Muscle of arm (tissue), 1 donor: ENCODE measurements at regions not wholly inside any gene's neighbourhood (a gene's known extent, or its start where the extent isn't known, plus 50 kb on each side); places are given as distances from the start of the nearest gene placed in this dataset.
"Not testable (repeated sequence)": the region's sequence is repeated elsewhere in the genome, so short reads cannot be mapped to it uniquely, and the experiment has no call there.

Experiments used
- DNase-seq: peaks from one replicate; pipeline ENCODE4 v3.0.0-alpha.2; 2013

- DNase-seq = no peak
Measured at GRCh38 chr18:26650310-26651268, 102.2 kb upstream of the KCTD1 start.

- DNase-seq = no peak
Measured at GRCh38 chr18:26649193-26649543, 100.8 kb upstream of the KCTD1 start.

DNA sequence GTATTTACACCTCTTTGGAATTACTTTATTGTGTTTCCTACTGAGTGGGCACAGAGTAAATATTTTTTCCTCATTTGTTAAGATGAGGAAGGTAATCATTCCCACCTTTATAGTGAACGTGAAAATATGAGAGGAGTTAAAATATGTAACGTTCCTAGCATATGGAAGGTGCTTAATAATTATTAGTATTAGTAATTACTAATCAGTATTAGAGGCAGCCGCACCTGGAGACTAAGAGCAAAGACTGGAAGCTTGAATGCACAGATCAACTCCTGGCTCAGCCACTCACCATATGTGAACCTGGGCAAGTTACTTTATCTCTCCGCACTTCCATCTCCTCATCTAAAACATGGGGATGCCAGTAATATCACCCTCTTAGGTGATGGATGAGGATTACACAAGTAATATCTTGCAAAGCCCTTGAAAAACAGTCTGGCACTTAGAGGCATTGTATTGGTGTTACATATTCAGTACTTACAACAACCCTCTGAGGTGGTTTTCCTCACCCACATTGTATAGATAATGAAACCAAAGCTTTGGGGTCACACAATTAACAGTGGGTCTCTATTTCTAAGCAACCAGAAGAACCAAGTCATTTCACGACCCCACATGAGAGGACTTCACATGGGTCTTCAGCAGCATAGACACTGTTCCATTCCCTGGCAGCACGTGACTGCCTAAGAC lies 100.3 kb upstream of the KCTD1 start:
- DNase-seq = no peak

- DNase-seq = no peak
Measured at GRCh38 chr18:26646901-26647300, 98.5 kb upstream of the KCTD1 start.

DNA sequence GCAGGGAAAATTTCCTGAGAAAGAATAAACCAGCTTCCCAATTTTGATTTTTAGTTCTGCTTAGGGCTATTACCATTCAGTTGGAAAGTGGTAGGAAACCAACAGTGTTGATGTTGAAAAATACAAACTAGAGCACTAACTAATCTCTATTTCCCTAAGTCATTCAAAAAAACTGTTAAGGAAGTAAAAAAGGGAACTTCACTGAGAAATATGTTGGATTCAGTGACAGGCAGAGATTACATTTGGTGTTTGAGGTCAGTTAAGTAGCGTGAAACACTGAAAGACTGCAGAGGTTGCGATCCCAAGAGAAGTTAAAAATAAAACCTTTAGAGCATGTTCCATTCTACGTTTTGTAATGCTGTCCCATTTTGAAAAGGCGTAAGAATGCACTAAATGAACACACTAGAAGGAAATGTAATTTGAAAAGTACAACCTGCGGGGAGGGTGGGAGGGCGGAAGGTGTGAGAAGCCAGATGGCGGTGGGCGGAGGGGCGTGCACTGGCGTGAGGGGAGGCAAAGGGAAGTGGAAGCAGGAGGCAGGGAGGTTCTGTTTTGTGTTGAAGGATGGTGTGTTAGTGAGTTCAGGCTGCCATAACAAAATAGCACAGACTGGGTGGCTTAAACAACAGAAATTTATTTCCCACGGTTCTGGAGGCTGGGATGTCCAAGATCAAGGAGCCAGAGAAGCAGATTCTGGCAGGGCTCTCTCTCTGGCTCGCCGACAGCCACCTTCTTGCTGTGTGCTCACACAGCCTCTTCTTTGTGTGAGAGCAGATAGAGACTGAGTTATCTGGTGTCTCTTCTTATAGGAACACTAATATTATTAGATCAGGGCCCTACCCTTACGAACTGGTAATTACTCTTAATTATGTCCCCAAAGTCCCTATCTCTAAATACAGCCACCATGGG lies 94.3 kb upstream of the KCTD1 start:
- DNase-seq = no peak

DNA sequence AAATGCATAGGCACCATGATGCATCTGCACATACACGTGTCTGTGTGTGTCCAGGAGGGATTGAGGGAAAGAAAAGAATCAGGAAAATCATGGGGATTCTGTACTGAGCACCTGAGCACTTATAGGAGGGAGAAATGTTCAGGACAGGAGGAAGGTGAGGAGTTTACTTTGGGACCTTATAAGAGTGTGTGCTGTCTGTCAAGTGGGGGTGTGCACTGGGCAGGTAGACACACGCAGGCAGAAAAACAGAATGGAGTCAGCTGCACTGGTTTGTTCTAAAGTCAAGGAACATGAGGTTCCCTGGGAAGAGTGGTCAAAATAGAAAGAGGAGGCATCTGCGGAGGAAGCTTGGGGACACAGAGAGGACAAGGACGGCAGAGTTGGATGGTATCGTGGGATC lies 92.2 kb upstream of the KCTD1 start:
- DNase-seq = no peak

DNA sequence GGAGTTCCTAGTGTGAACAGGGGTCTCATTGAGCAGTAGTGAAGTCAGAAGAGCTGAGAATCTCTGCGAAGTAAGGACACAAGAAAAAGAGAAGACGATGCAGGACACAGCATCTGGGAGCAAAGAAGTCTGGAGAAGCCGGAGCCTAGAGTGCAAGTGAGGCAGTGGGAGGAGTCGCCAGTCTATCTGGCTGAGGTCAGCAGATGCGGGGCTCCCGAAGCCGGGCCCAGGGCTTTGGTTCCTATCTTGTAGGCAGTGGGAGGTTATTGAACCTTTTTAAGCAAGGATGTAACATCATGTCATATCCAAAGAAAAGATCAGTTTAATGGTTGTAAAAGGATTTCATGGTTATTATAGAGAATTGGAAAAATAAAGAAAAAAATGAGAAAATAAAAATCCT lies 90.8 kb upstream of the KCTD1 start:
- DNase-seq = no peak

DNA sequence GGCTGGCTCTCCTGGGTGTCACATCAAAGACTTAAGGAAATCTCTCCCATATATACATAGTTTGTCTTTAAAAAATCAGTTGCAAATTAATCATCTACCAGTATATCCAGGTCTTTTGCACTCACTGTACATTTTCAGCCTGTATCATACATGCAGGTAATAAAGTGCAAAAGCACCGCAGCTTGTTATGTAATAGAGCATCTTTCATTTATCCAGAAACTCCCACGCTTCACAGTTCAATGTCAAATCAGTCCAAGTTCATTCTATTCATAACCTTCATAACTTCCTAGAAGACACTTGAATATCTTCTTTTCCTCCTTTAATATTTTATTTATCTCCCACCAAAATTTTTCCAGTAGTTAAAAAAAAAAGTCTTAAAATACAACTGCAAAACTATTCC lies 89.6 kb upstream of the KCTD1 start:
- DNase-seq = no peak

- DNase-seq = no peak
Measured at GRCh38 chr18:26637324-26637723, 89.0 kb upstream of the KCTD1 start.

- DNase-seq = no peak
Measured at GRCh38 chr18:26635466-26635865, 87.1 kb upstream of the KCTD1 start.

DNA sequence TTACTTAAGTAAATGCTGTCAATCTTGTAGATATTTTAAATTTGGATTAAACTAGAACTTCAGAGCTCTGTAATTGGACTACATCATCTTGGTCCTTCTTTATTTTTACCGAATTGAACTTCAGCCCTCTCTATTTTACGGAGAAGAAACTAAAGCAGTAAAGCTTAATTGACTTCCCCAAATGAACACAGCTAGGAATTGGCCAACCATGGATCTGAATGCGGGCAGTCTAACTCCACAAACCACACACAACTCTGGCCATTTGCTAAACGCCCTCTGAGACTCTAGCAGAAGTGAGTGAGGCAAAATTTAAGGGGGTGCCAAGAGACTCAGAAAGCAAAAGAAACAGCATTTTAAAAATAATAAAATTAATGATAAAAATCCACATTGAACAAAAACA lies 86.3 kb upstream of the KCTD1 start:
- DNase-seq = no peak

- no peak for DNase-seq
Measured at GRCh38 chr18:26631135-26631534, 82.8 kb upstream of the KCTD1 start.

GRCh38 chr18:26630596-26630995 lies 82.2 kb upstream of the KCTD1 start:
- DNase-seq = no peak

DNA sequence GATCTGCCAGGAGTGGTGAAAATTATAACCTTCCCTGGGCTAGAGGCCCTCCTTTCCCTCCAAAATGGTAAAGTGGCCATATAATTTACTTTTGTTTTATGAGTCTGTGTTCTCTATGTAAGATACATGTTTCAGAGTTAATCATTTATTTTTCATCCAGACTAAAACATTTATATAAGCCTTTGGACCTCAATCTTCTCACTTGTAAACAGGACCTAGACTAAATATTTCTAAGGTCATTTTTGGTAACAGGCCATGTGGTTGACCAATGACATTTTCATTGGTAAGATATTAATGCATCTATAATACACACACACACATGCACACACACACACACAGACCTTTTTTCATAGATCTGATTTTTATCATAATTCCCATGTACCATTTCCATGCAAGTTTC lies 79.7 kb upstream of the KCTD1 start:
- DNase-seq = no peak

GRCh38 chr18:26624443-26624842 lies 76.1 kb upstream of the KCTD1 start:
- no peak for DNase-seq

- DNase-seq = not testable (repeated sequence)
Measured at GRCh38 chr18:26623314-26623713, 75.0 kb upstream of the KCTD1 start.

GRCh38 chr18:26621161-26622026 lies 73.0 kb upstream of the KCTD1 start:
- DNase-seq = peak; percentile 6

DNA sequence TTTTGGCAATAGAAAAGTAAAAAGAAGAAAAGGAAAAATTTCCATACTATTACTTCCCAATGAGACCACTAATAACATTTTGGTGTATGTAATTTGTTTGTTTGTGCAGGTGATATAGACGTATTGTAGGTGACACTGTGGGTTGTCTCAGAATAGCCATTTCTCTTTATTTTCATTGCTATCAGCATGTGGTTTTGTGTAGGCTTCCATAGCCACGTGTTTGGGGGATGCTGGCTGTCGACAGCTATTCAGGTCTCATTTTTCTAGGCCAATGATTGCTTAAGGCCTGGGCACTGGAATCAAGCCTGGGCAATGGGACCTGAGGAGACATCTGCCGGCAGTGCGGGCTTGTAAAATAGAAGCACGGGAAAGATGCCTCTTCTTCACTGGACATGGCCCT lies 71.0 kb upstream of the KCTD1 start:
- no peak for DNase-seq

DNA sequence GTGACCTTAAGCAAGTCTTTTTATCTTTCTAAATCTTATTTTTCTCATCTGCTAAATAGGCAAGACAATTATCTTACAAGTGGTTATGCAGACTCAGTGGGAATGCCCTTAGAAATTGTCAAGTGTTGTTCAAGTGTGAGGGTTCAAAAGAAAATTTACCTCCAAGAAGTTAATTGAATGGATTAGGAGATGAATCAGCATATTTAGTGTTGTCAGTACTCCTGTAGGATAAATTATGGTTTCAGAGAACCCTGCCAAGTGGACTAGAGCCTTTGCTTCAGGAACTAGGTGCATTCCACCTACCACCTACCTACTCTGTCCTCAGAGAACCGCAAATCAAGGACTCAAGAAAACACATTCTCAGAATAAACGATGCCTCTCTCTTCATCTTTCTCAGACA lies 69.8 kb upstream of the KCTD1 start:
- DNase-seq = no peak

GRCh38 chr18:26617151-26617554 lies 68.8 kb upstream of the KCTD1 start:
- peak; percentile 7 for DNase-seq

DNA sequence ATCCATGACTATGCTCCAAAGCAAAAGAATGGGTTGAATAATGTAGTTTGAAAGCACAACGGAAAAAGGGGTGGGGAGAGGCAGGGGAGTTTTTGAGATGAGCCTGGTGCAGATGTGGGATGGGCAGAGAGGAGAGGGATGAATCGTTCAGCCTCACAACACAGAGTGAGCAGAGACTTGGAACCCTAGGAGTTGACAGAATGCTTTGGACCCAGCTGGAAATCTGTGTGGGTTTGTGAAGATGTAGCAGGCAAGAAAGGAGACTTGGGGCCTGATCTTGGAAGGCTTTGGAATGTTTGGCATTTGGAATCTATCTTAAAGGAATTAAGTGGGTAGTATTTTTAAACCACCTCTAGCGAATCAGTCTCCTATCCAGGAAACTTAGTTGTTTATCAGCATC lies 66.0 kb upstream of the KCTD1 start:
- no peak for DNase-seq
